Esophagus muscularis mucosa (tissue), 4 donors: ENCODE measurements at regions not wholly inside any gene's neighbourhood (a gene's known extent, or its start where the extent isn't known, plus 50 kb on each side); places are given as distances from the start of the nearest gene placed in this dataset.

ENCODE experiments used
- DNase-seq: peaks from one replicate; pipeline ENCODE4 v3.0.0-alpha.2; 2017; ENCODE audit errors: extremely low spot score
- H3K27ac ChIP-seq, 4 donors: fragments of 200-600 bp; sonication (generic); replicated peaks in 1 of 4; 1 replicate in 3 of 4; 2 replicates in 1 of 4; pipeline ENCODE4 v1.5.1; 2016 to 2019; ENCODE audit warnings: mild to moderate bottlenecking in 1 of 4
- H3K27me3 ChIP-seq, 4 donors: fragments of 200-600 bp; sonication (generic); one replicate each; pipeline versions ENCODE4 v1.5.1 to v1.6.0; 2016 to 2019
- H3K36me3 ChIP-seq, 4 donors: fragments of 200-600 bp; sonication (generic); one replicate each; pipeline ENCODE4 v1.5.1; 2016 to 2019
- H3K4me1 ChIP-seq, 4 donors: fragments of 200-600 bp; sonication (generic); one replicate each; pipeline ENCODE4 v1.5.1; 2016 to 2019
- H3K4me3 ChIP-seq, 4 donors: fragments of 200-600 bp; sonication (generic); 1 replicate in 2 of 4; 2 replicates in 2 of 4; pipeline ENCODE4 v1.5.1; 2016 to 2019; ENCODE audit warnings: mild to moderate bottlenecking in 4 of 4, moderate library complexity in 1 of 4
- H3K9me3 ChIP-seq, 4 donors: fragments of 200-600 bp; sonication (generic); 1 replicate in 3 of 4; 2 replicates in 1 of 4; pipeline ENCODE4 v1.5.1; 2016 to 2019
- CTCF ChIP-seq, 3 experiments: fragments of 200-600 bp in 2 of 3; fragments of 450-650 bp in 1 of 3; sonication (generic) in 2 of 3; IDR thresholded peaks; one replicate each; pipeline ENCODE4 v1.5.1; 2017 to 2019; ENCODE audit warnings: antibody characterized with exemption in 3 of 3, mild to moderate bottlenecking in 2 of 3, moderate library complexity in 1 of 3
- EP300 ChIP-seq: sonication (generic); formaldehyde crosslinking; IDR thresholded peaks from one replicate; pipeline ENCODE4 v1.6.1; 2017; ENCODE audit warnings: antibody characterized with exemption
- POLR2A ChIP-seq: fragments of 450-650 bp; IDR thresholded peaks from one replicate; pipeline ENCODE4 v1.6.1; 2017; ENCODE audit warnings: antibody characterized with exemption, moderate library complexity, mild to moderate bottlenecking, low read depth
- POLR2AphosphoS5 ChIP-seq, 2 donors: sonication (generic); formaldehyde crosslinking; IDR thresholded peaks; one replicate each; pipeline ENCODE4 v1.6.1; 2017; ENCODE audit warnings: antibody characterized with exemption in 2 of 2
- WGBS: methylation state at CpG from one replicate; pipeline ENCODE4 v1.1.5; 2018; 5-methylcytosine and 5-hydroxymethylcytosine counted together
- intact Hi-C: fragments of 100-400 bp; cut with DNase I; formaldehyde crosslinking; loops from one replicate; pipeline ENCODE4 v1.15.1; 2023

- Histone ChIP-seq H3K27me3 (peaks cover 0 to 6% (median 0%) of the 10 kb centered on the region in 4 donors), H3K36me3 (no peaks in the 10 kb centered on the region), H3K4me1 (no peaks in the 10 kb centered on the region), H3K27ac (no peak overlapping the region), H3K4me3 (no peak overlapping the region), H3K9me3 (peaks cover 0 to 9% (median 2%) of the 10 kb centered on the region in 4 donors)
- intact Hi-C loops = no loop called here
- 64% methylated on average over 9 of the region's 10 CpGs for WGBS
- no peak for DNase-seq
- TF ChIP-seq EP300 (no peak), CTCF (IDR thresholded peaks at IDR 0.05) (no peak)
These were observed 407.1 kb upstream of the PFKP start for GRCh38 chr10:2660276-2660675.

GRCh38 chr10:2659660-2660209 is 407.6 kb upstream of the PFKP start:
- WGBS = 84% methylated on average over 8 of the region's 8 CpGs
- H3K4me1 ChIP-seq = no peaks in the 10 kb centered on the region
- DNase-seq = no peak
- no peaks in the 10 kb centered on the region for H3K36me3 ChIP-seq
- peaks cover 0 to 5% (median 0%) of the 10 kb centered on the region in 4 donors for H3K9me3 ChIP-seq
- no peak overlapping the region for H3K4me3 ChIP-seq
- H3K27me3 ChIP-seq = peaks cover 0 to 6% (median 0%) of the 10 kb centered on the region in 4 donors
- TF ChIP-seq POLR2A = no peak
- TF ChIP-seq EP300 = no peak
- TF ChIP-seq CTCF (IDR thresholded peaks at IDR 0.05) = no peak
- no peak overlapping the region for H3K27ac ChIP-seq
- intact Hi-C loops = no loop called here

- DNase-seq = no peak
- TF ChIP-seq POLR2A (no peak), EP300 (no peak), POLR2AphosphoS5 (IDR thresholded peaks at IDR 0.05) (no peak), CTCF (IDR thresholded peaks at IDR 0.05) (no peak)
- 70% methylated on average over 4 of the region's 4 CpGs for WGBS
- no peaks in the 10 kb centered on the region for H3K36me3 ChIP-seq
- H3K9me3 ChIP-seq = no peaks in the 10 kb centered on the region
- no peaks in the 10 kb centered on the region for H3K4me1 ChIP-seq
- intact Hi-C loops = no loop called here
- no peak overlapping the region for H3K4me3 ChIP-seq
- H3K27me3 ChIP-seq = peaks cover 0 to 6% (median 0%) of the 10 kb centered on the region in 4 donors
- H3K27ac ChIP-seq = no peak overlapping the region
These were observed 408.6 kb upstream of the PFKP start for GRCh38 chr10:2658780-2659179.

- DNase-seq = no peak
- TF ChIP-seq CTCF (IDR thresholded peaks at IDR 0.05) (no peak), POLR2A (no peak), POLR2AphosphoS5 (IDR thresholded peaks at IDR 0.05) (no peak), EP300 (no peak)
- H3K4me3 ChIP-seq = no peak overlapping the region
- H3K27ac ChIP-seq = no peak overlapping the region
- peaks cover 0 to 19% (median 0%) of the 10 kb centered on the region in 4 donors for H3K27me3 ChIP-seq
- peaks cover 0 to 6% (median 0%) of the 10 kb centered on the region in 4 donors for H3K9me3 ChIP-seq
- intact Hi-C loops = no loop called here
- 72% methylated on average over 4 of the region's 4 CpGs for WGBS
- no peaks in the 10 kb centered on the region for H3K4me1 ChIP-seq
- no peaks in the 10 kb centered on the region for H3K36me3 ChIP-seq
These were observed 417.0 kb upstream of the PFKP start for GRCh38 chr10:2650328-2650727.

- H3K27ac ChIP-seq = no peak overlapping the region
- H3K36me3 ChIP-seq = no peaks in the 10 kb centered on the region
- no peak for DNase-seq
- H3K4me1 ChIP-seq = no peaks in the 10 kb centered on the region
- peaks cover 0 to 4% (median 0%) of the 10 kb centered on the region in 4 donors for H3K27me3 ChIP-seq
- no peaks in the 10 kb centered on the region for H3K9me3 ChIP-seq
- 92% methylated on average over 4 of the region's 4 CpGs for WGBS
- no peak overlapping the region for H3K4me3 ChIP-seq
- intact Hi-C loops = no loop called here
- TF ChIP-seq POLR2A (no peak), EP300 (no peak), POLR2AphosphoS5 (IDR thresholded peaks at IDR 0.05) (no peak), CTCF (IDR thresholded peaks at IDR 0.05) (no peak)
These were observed 426.3 kb upstream of the PFKP start for GRCh38 chr10:2641028-2641427.
